HCT116 (cell line): ENCODE measurements at regions not wholly inside any gene's neighbourhood (a gene's known extent, or its start where the extent isn't known, plus 50 kb on each side); places are given as distances from the start of the nearest gene placed in this dataset.

Source experiments
- ATAC-seq: fragments of 200-7000 bp; cut with Tn5 transposase; 2 replicates; pipeline ENCODE4 v1.9.1; 2020; ENCODE audit warnings: mild to moderate bottlenecking, moderate library complexity
- BruUV-seq: library from RNA; stranded (reverse); fragments of 400-500 nt; replicated peaks from 2 replicates; lab custom pipeline; 2021; lab: Mats Ljungman, UMichigan
- CTCF ChIA-PET: fragments of 300-600 bp; sonication (Branson Sonifier 250); formaldehyde crosslinking; loops from one replicate; lab custom pipeline; 2021; ENCODE audit warnings: antibody characterized with exemption; lab: Charles Lee
- POLR2A ChIA-PET: fragments of 300-600, 350-600 bp; sonication (Branson Sonifier 250); formaldehyde crosslinking; loops from one replicate; lab custom pipeline; 2021; ENCODE audit warnings: antibody characterized with exemption; lab: Charles Lee
- RAD21 ChIA-PET, 2 experiments: fragments of 300-600 bp; sonication (Branson Sonifier 250); formaldehyde crosslinking; loops; one replicate each; lab custom pipeline; 2023; ENCODE audit warnings: low total read pairs in 2 of 2; ENCODE audit not compliant: uncharacterized antibody in 2 of 2, unreplicated experiment in 2 of 2, low non-redundant PET in 1 of 2; lab: Charles Lee
- DNase-seq: peaks from one replicate; pipeline ENCODE4 v3.0.0-alpha.2; 2010; ENCODE audit warnings: low read depth, low spot score
- H2AFZ ChIP-seq: fragments of 200-600 bp; shearing (Covaris generic), sonication (generic); 2 replicates; pipeline ENCODE4 v1.6.1; 2017; ENCODE audit warnings: low read depth, mixed run types, mixed read lengths, antibody characterized with exemption, low read length; ENCODE audit not compliant: poor library complexity, severe bottlenecking
- H3K27ac ChIP-seq: 2 replicates; pipeline ENCODE4 v1.5.1; 2012; ENCODE audit warnings: low read depth, low read length
- H3K27me3 ChIP-seq: fragments of 200-600 bp; sonication (generic); 2 replicates; pipeline ENCODE4 v1.6.1; 2016; ENCODE audit warnings: mixed run types, low read length, mixed read lengths; ENCODE audit not compliant: insufficient read depth
- H3K36me3 ChIP-seq, 2 experiments: fragments of 200-500 bp in 1 of 2; fragments of 200-600 bp in 1 of 2; sonication (Bioruptor generic) in 1 of 2; sonication (generic) in 1 of 2; 2 replicates each; pipeline versions ENCODE4 v1.5.1 to v1.6.1; 2014 to 2016; ENCODE audit warnings: low read length in 2 of 2, inconsistent platforms in 1 of 2, mixed read lengths in 1 of 2, mixed run types in 1 of 2; ENCODE audit not compliant: insufficient read depth in 2 of 2, control insufficient read depth in 1 of 2
- H3K4me1 ChIP-seq, 2 experiments: fragments of 200-600 bp in 1 of 2; sonication (generic) in 1 of 2; 2 replicates each; pipeline versions ENCODE4 v1.5.1 to v1.6.1; 2012 to 2017; ENCODE audit warnings: low read length in 2 of 2, inconsistent platforms in 1 of 2, mild to moderate bottlenecking in 1 of 2, mixed read lengths in 1 of 2, mixed run types in 1 of 2, moderate library complexity in 1 of 2; ENCODE audit not compliant: insufficient read depth in 2 of 2, control insufficient read depth in 1 of 2
- H3K4me2 ChIP-seq: fragments of 200-600 bp; sonication (generic); 2 replicates; pipeline ENCODE4 v1.6.1; 2017; ENCODE audit warnings: mixed run types, low read length, mixed read lengths
- H3K4me3 ChIP-seq, 2 experiments: fragments of 200-600 bp in 1 of 2; sonication (generic) in 1 of 2; replicated peaks in 1 of 2; 2 replicates each; pipeline ENCODE4 v1.5.1; 2011 to 2016; ENCODE audit warnings: low read length in 2 of 2, control low read depth in 1 of 2, low read depth in 1 of 2, mild to moderate bottlenecking in 1 of 2, mixed read lengths in 1 of 2, mixed run types in 1 of 2
- H3K79me2 ChIP-seq: fragments of 200-600 bp; sonication (generic); 2 replicates; pipeline ENCODE4 v1.6.1; 2017; ENCODE audit warnings: mild to moderate bottlenecking, mixed run types, low read length, moderate library complexity, mixed read lengths; ENCODE audit not compliant: insufficient read depth
- H3K9ac ChIP-seq: fragments of 200-600 bp; sonication (generic); 2 replicates; pipeline ENCODE4 v1.6.1; 2016; ENCODE audit warnings: low read length, mixed read lengths
- H3K9me2 ChIP-seq: fragments of 200-600 bp; sonication (generic), shearing (Covaris generic); 2 replicates; pipeline ENCODE4 v1.6.1; 2017; ENCODE audit warnings: mixed run types, mild to moderate bottlenecking, moderate library complexity; ENCODE audit not compliant: insufficient read depth
- H3K9me3 ChIP-seq, 2 experiments: fragments of 200-500 bp in 1 of 2; fragments of 200-600 bp in 1 of 2; sonication (Bioruptor generic) in 1 of 2; sonication (generic) in 1 of 2; 2 replicates each; pipeline ENCODE4 v1.6.1; 2014 to 2017; ENCODE audit warnings: low read length in 2 of 2, mixed read lengths in 2 of 2, inconsistent platforms in 1 of 2, low read depth in 1 of 2, mild to moderate bottlenecking in 1 of 2, mixed run types in 1 of 2, moderate library complexity in 1 of 2; ENCODE audit not compliant: control insufficient read depth in 1 of 2, insufficient read depth in 1 of 2
- H4K20me1 ChIP-seq: fragments of 200-600 bp; sonication (generic), shearing (Covaris generic); 2 replicates; pipeline ENCODE4 v1.6.1; 2017; ENCODE audit warnings: mixed run types, mild to moderate bottlenecking, moderate library complexity; ENCODE audit not compliant: insufficient read depth
- CBX3 ChIP-seq: IDR thresholded peaks from 2 replicates; pipeline ENCODE4 v1.6.1; 2012; ENCODE audit warnings: low read depth
- CEBPB ChIP-seq: IDR thresholded peaks from 2 replicates; pipeline ENCODE4 v1.6.1; 2012; ENCODE audit warnings: low read depth
- ELF1 ChIP-seq: IDR thresholded peaks from 2 replicates; pipeline ENCODE4 v1.6.1; 2012; ENCODE audit warnings: low read depth, borderline replicate concordance
- EZH2 ChIP-seq: fragments of 200-600 bp; sonication (generic); IDR thresholded peaks from 2 replicates; pipeline ENCODE4 v1.6.1; 2017; ENCODE audit warnings: antibody characterized with exemption, mixed run types
- FOSL1 ChIP-seq: IDR thresholded peaks from 2 replicates; pipeline ENCODE4 v1.6.1; 2012; ENCODE audit warnings: low read depth
- JUND ChIP-seq: IDR thresholded peaks from 2 replicates; pipeline ENCODE4 v1.6.1; 2012
- SIN3A ChIP-seq: IDR thresholded peaks from 2 replicates; pipeline ENCODE4 v1.6.1; 2012; ENCODE audit warnings: low read depth
- SP1 ChIP-seq: IDR thresholded peaks from 2 replicates; pipeline ENCODE4 v1.6.1; 2012; ENCODE audit warnings: low read depth
- TCF7L2 ChIP-seq: IDR thresholded peaks from 2 replicates; pipeline ENCODE4 v1.7.0; 2011; ENCODE audit warnings: borderline replicate concordance, inconsistent platforms; ENCODE audit not compliant: insufficient read depth, insufficient read length; ENCODE audit errors: extremely low read depth
- YY1 ChIP-seq: IDR thresholded peaks from 2 replicates; pipeline ENCODE4 v1.6.1; 2011; ENCODE audit warnings: low read length, low read depth, moderate library complexity, mild to moderate bottlenecking; ENCODE audit not compliant: insufficient replicate concordance; ENCODE audit errors: extremely low read depth
- ZFX ChIP-seq: fragments of 450-650 bp; IDR thresholded peaks from 2 replicates; pipeline ENCODE4 v1.6.1; 2017
- ZNF274 ChIP-seq: fragments of 200-500 bp; sonication (Bioruptor generic); IDR thresholded peaks from 2 replicates; pipeline ENCODE4 v1.6.1; 2014; ENCODE audit warnings: mild to moderate bottlenecking, low read depth, low read length, inconsistent platforms
- intact Hi-C: fragments of 100-400 bp; cut with micrococcal nuclease; formaldehyde crosslinking; loops from 2 replicates; pipeline ENCODE4 v1.10.0; 2022
- TF ChIP-seq, protein P1 (sequence below): IDR thresholded peaks from 2 replicates; pipeline ENCODE4 v1.6.1; 2011; ENCODE audit warnings: mild to moderate bottlenecking, low read length, moderate library complexity; ENCODE audit not compliant: insufficient replicate concordance; ENCODE audit errors: extremely low read depth
- TF ChIP-seq, protein P2 (sequence below): IDR thresholded peaks from 2 replicates; pipeline ENCODE4 v1.6.1; 2012
- TF ChIP-seq, protein P3 (sequence below), 3 experiments: fragments of 200-600 bp in 1 of 3; sonication (generic) in 1 of 3; IDR thresholded peaks in 2 of 3; conservative IDR thresholded peaks in 1 of 3; 2 replicates each; pipeline ENCODE4 v1.5.1; 2012 to 2017; ENCODE audit warnings: low read depth in 2 of 3, low read length in 2 of 3, antibody characterized with exemption in 1 of 3, borderline replicate concordance in 1 of 3, control low read depth in 1 of 3, mild to moderate bottlenecking in 1 of 3, mixed read lengths in 1 of 3, mixed run types in 1 of 3, moderate library complexity in 1 of 3; ENCODE audit not compliant: insufficient read depth in 1 of 3

DNA sequence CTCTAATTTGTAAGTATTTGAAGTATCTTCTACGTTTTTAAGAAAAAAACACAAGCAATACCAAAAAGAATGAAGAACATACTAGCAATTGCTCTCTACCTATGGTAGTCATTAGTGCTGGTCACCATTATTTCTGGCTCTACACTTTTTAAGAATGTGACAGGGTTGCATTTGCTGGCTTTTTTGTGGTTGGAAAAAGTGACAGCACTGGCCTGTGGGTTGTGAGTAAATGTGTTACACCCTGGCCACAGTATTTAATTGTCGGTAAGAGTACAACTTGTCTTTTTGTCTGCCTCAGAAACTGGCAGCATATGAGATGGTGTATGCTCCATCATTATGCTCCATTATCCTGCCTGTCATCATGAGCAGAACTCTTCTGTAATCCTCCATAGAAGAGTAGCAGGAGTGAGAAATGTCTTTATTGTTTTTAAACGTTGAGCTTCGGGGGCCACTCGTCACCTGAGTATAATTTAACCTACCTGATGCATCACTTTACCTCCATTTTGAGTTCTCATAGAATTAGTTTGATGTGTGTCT, 449.8 kb downstream of the ISL1 start:
- no peak overlapping the region for H3K4me2 ChIP-seq
- peaks cover 0 to 15% of the 10 kb centered on the region in 2 experiments; a peak in 2 of 4 replicates for H3K4me1 ChIP-seq
- H3K9me3 ChIP-seq = no peaks in the 10 kb centered on the region
- H3K36me3 ChIP-seq = no peaks in the 10 kb centered on the region
- no peaks in the 10 kb centered on the region for H4K20me1 ChIP-seq
- ChIA-PET RAD21 (no interaction called here), POLR2A (no interaction called here), CTCF (no interaction called here)
- BruUV-seq = no TSS peak
- H3K27me3 ChIP-seq = no peaks in the 10 kb centered on the region
- no peaks in the 10 kb centered on the region for H3K9me2 ChIP-seq
- H3K9ac ChIP-seq = no peak overlapping the region
- DNase-seq = no peak
- no peak overlapping the region for H2AFZ ChIP-seq
- H3K27ac ChIP-seq = no peak overlapping the region
- ATAC-seq = no peak
- no peak for TF ChIP-seq SIN3A
- TF ChIP-seq YY1 = no peak
- no peak for TF ChIP-seq ZFX
- TF ChIP-seq ELF1 = no peak
- TF ChIP-seq FOSL1 = no peak
- TF ChIP-seq JUND = no peak
- TF ChIP-seq, protein P1, sequence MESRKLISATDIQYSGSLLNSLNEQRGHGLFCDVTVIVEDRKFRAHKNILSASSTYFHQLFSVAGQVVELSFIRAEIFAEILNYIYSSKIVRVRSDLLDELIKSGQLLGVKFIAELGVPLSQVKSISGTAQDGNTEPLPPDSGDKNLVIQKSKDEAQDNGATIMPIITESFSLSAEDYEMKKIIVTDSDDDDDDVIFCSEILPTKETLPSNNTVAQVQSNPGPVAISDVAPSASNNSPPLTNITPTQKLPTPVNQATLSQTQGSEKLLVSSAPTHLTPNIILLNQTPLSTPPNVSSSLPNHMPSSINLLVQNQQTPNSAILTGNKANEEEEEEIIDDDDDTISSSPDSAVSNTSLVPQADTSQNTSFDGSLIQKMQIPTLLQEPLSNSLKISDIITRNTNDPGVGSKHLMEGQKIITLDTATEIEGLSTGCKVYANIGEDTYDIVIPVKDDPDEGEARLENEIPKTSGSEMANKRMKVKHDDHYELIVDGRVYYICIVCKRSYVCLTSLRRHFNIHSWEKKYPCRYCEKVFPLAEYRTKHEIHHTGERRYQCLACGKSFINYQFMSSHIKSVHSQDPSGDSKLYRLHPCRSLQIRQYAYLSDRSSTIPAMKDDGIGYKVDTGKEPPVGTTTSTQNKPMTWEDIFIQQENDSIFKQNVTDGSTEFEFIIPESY = no peak
- TF ChIP-seq SP1 = no peak
- no peak for TF ChIP-seq CBX3
- TF ChIP-seq, protein P2, sequence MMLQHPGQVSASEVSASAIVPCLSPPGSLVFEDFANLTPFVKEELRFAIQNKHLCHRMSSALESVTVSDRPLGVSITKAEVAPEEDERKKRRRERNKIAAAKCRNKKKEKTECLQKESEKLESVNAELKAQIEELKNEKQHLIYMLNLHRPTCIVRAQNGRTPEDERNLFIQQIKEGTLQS = no peak
- TF ChIP-seq EZH2 = no peak
- no peak for TF ChIP-seq CEBPB
- TF ChIP-seq TCF7L2 = no peak
- TF ChIP-seq, protein P3, sequence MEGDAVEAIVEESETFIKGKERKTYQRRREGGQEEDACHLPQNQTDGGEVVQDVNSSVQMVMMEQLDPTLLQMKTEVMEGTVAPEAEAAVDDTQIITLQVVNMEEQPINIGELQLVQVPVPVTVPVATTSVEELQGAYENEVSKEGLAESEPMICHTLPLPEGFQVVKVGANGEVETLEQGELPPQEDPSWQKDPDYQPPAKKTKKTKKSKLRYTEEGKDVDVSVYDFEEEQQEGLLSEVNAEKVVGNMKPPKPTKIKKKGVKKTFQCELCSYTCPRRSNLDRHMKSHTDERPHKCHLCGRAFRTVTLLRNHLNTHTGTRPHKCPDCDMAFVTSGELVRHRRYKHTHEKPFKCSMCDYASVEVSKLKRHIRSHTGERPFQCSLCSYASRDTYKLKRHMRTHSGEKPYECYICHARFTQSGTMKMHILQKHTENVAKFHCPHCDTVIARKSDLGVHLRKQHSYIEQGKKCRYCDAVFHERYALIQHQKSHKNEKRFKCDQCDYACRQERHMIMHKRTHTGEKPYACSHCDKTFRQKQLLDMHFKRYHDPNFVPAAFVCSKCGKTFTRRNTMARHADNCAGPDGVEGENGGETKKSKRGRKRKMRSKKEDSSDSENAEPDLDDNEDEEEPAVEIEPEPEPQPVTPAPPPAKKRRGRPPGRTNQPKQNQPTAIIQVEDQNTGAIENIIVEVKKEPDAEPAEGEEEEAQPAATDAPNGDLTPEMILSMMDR (IDR thresholded peaks at IDR 0.05 in 2 of 3, conservative IDR thresholded peaks at IDR 0.05 in 1 of 3; ENCODE audit: borderline replicate concordance in 1 of 3, insufficient read depth in 1 of 3, low read depth in 2 of 3, low read length in 2 of 3) = no peak
- TF ChIP-seq ZNF274 = no peak
- intact Hi-C loops = no loop called here
- H3K4me3 ChIP-seq = no peak overlapping the region
- no peaks in the 10 kb centered on the region for H3K79me2 ChIP-seq
